GM12878 (cell line): ENCODE measurements at regions not wholly inside any gene's neighbourhood (a gene's known extent, or its start where the extent isn't known, plus 50 kb on each side); places are given as distances from the start of the nearest gene placed in this dataset.

Experiments
- ATAC-seq: fragments of 200-7000 bp; cut with Tn5 transposase; 3 replicates; pipeline ENCODE4 v1.9.1; 2020; ENCODE audit warnings: mild to moderate bottlenecking, moderate library complexity
- BruUV-seq: library from RNA; stranded (reverse); fragments of 400-500 nt; replicated peaks from 2 replicates; lab custom pipeline; 2021; lab: Mats Ljungman, UMichigan
- CTCF ChIA-PET: fragments of 300-600 bp; sonication (Branson Sonifier 250); formaldehyde crosslinking; extraction: SDS; loops from one replicate; lab custom pipeline; 2021; ENCODE audit warnings: inconsistent platforms; lab: Yijun Ruan, JAX
- POLR2A ChIA-PET: fragments of 350-600 bp; formaldehyde crosslinking; extraction: SDS; loops from one replicate; lab custom pipeline; 2021; ENCODE audit warnings: inconsistent platforms; lab: Charles Lee
- RAD21 ChIA-PET: fragments of 300-600 bp; sonication (Branson Sonifier 250); formaldehyde crosslinking; loops from one replicate; lab custom pipeline; 2023; ENCODE audit warnings: antibody characterized with exemption; ENCODE audit not compliant: unreplicated experiment; lab: Charles Lee
- SMC1A ChIA-PET: fragments of 300-600 bp; sonication (Branson Sonifier 250); formaldehyde crosslinking; loops from one replicate; lab custom pipeline; 2023; ENCODE audit not compliant: unreplicated experiment, uncharacterized antibody; lab: Charles Lee
- DNase-seq: peaks from one replicate; pipeline ENCODE4 v3.0.0-alpha.2; 2011; ENCODE audit warnings: low read depth, low spot score
- FAIRE-seq: peaks from 3 replicates; lab custom pipeline; 2011; peaks lifted over from hg19 to GRCh38; lab: Jason Lieb, UNC
- H2AFZ ChIP-seq: 2 replicates; pipeline ENCODE4 v1.6.0; 2011; ENCODE audit warnings: low read depth, low read length, control low read depth; ENCODE audit not compliant: control insufficient read depth
- H3K27ac ChIP-seq: 2 replicates; pipeline ENCODE4 v1.5.1; 2011; ENCODE audit warnings: control low read depth; ENCODE audit not compliant: control insufficient read depth, insufficient read depth
- H3K27me3 ChIP-seq, 2 experiments: replicated peaks in 1 of 2; 2 replicates each; pipeline versions ENCODE4 v1.6.0 to v1.6.1; 2011; ENCODE audit warnings: low read length in 1 of 2; ENCODE audit not compliant: control insufficient read depth in 2 of 2, insufficient read depth in 2 of 2
- H3K36me3 ChIP-seq, 2 experiments: 2 replicates each; pipeline ENCODE4 v1.5.1; 2011; ENCODE audit warnings: low read length in 1 of 2; ENCODE audit not compliant: control insufficient read depth in 2 of 2, insufficient read depth in 2 of 2
- H3K4me1 ChIP-seq: 2 replicates; pipeline ENCODE4 v1.6.1; 2011; ENCODE audit warnings: mild to moderate bottlenecking, low read length, moderate library complexity, mixed read lengths; ENCODE audit not compliant: control insufficient read depth, insufficient read depth
- H3K4me2 ChIP-seq: 2 replicates; pipeline ENCODE4 v1.6.0; 2011; ENCODE audit warnings: control low read depth; ENCODE audit not compliant: control insufficient read depth, insufficient read depth
- H3K4me3 ChIP-seq: fragments of 200-600 bp; sonication (generic); 2 replicates; pipeline ENCODE4 v1.5.1; 2016
- H3K79me2 ChIP-seq: 2 replicates; pipeline ENCODE4 v1.6.0; 2011; ENCODE audit warnings: low read length; ENCODE audit not compliant: control insufficient read depth, insufficient read depth
- H3K9ac ChIP-seq: 2 replicates; pipeline ENCODE4 v1.8.0; 2011; ENCODE audit warnings: low read length, control low read depth, mixed read lengths; ENCODE audit not compliant: control insufficient read depth, insufficient read depth
- H3K9me3 ChIP-seq: replicated peaks from 3 replicates; pipeline ENCODE4 v1.5.1; 2011; ENCODE audit warnings: mild to moderate bottlenecking, low read length; ENCODE audit not compliant: control insufficient read depth, insufficient read depth
- H4K20me1 ChIP-seq: 2 replicates; pipeline ENCODE4 v1.6.0; 2011; ENCODE audit not compliant: control insufficient read depth, insufficient read depth
- CEBPZ ChIP-seq: fragments of 150-350 bp; IDR thresholded peaks from 2 replicates; pipeline ENCODE4 v1.6.1; 2016; ENCODE audit warnings: low read depth, low read length
- HDGF ChIP-seq: fragments of 450-650 bp; IDR thresholded peaks from 2 replicates; pipeline ENCODE4 v1.6.1; 2016; ENCODE audit warnings: antibody characterized with exemption
- KAT2A ChIP-seq: conservative IDR thresholded peaks from 2 replicates; pipeline ENCODE4 v1.6.1; 2011; ENCODE audit warnings: low read depth, low read length; ENCODE audit not compliant: control insufficient read depth
- LARP7 ChIP-seq: fragments of 450-650 bp; IDR thresholded peaks from 2 replicates; pipeline ENCODE4 v1.6.1; 2017; ENCODE audit warnings: mild to moderate bottlenecking
- MTA3 ChIP-seq: IDR thresholded peaks from 2 replicates; pipeline ENCODE4 v1.6.1; 2012; ENCODE audit warnings: low read length, inconsistent platforms, borderline replicate concordance
- NFYA ChIP-seq: IDR thresholded peaks from 2 replicates; pipeline ENCODE4 v1.6.1; 2011; ENCODE audit warnings: low read depth, mild to moderate bottlenecking, low read length, improper control_type of control experiment, borderline replicate concordance
- PML ChIP-seq: IDR thresholded peaks from 2 replicates; pipeline ENCODE4 v1.6.1; 2012; ENCODE audit warnings: low read length, inconsistent platforms
- POLR2A ChIP-seq: IDR thresholded peaks from 2 replicates; pipeline ENCODE4 v1.6.1; 2011; ENCODE audit warnings: low read depth, mild to moderate bottlenecking, low read length
- PRDM15 ChIP-seq: fragments of 450-650 bp; formaldehyde crosslinking; IDR thresholded peaks from 2 replicates; pipeline ENCODE4 v1.4.0; 2020; ENCODE audit warnings: mild to moderate bottlenecking, moderate library complexity
- RELB ChIP-seq: fragments of 450-650 bp; IDR thresholded peaks from 2 replicates; pipeline ENCODE4 v1.6.1; 2017; ENCODE audit warnings: low read depth, mild to moderate bottlenecking, moderate library complexity
- RUNX3 ChIP-seq: IDR thresholded peaks from 2 replicates; pipeline ENCODE4 v1.6.1; 2012; ENCODE audit warnings: low read length, inconsistent platforms
- SIN3A ChIP-seq: IDR thresholded peaks from 2 replicates; pipeline ENCODE4 v1.6.1; 2012; ENCODE audit warnings: low read depth, low read length, improper control_type of control experiment
- SIX5 ChIP-seq: IDR thresholded peaks from 2 replicates; pipeline ENCODE4 v1.6.1; 2011; ENCODE audit warnings: mild to moderate bottlenecking, low read depth, low read length, moderate library complexity; ENCODE audit not compliant: severe bottlenecking
- SMC3 ChIP-seq: IDR thresholded peaks from 2 replicates; pipeline ENCODE4 v1.6.1; 2011; ENCODE audit warnings: low read length, improper control_type of control experiment, borderline replicate concordance
- TBL1XR1 ChIP-seq: IDR thresholded peaks from 2 replicates; pipeline ENCODE4 v1.6.1; 2012; ENCODE audit warnings: low read depth, low read length, improper control_type of control experiment
- ZBED1 ChIP-seq: IDR thresholded peaks from 2 replicates; pipeline ENCODE4 v1.6.1; 2016; ENCODE audit warnings: borderline replicate concordance
- ZNF622 ChIP-seq: fragments of 450-650 bp; IDR thresholded peaks from 2 replicates; pipeline ENCODE4 v1.6.1; 2017; ENCODE audit warnings: mild to moderate bottlenecking, inconsistent platforms
- ZSCAN29 ChIP-seq: fragments of 450-650 bp; IDR thresholded peaks from 2 replicates; pipeline ENCODE4 v1.6.1; 2017; ENCODE audit warnings: mild to moderate bottlenecking, moderate library complexity
- WGBS: methylation state at CpG from one replicate; pipeline ENCODE4 v1.1.6; 2016; ENCODE audit warnings: low lambda C conversion rate; ENCODE audit not compliant: insufficient replicate concordance, insufficient coverage; ENCODE audit errors: missing lambda C conversion rate; 5-methylcytosine and 5-hydroxymethylcytosine counted together
- in situ Hi-C: fragments of 300-500 bp; cut with MboI; formaldehyde crosslinking; loops from 9 replicates; pipeline ENCODE4 v1.14.3; 2018; ENCODE audit warnings: mixed read lengths
- intact Hi-C: fragments of 100-400 bp; cut with micrococcal nuclease; formaldehyde crosslinking; loops from one replicate; pipeline ENCODE4 v1.14.2; 2022; ENCODE audit not compliant: unreplicated experiment

- Histone ChIP-seq H3K9me3 (no peaks in the 10 kb centered on the region; the same call in 2 of the 3 replicates), H3K27ac (no peak overlapping the region), H3K4me2 (no peak overlapping the region), H3K9ac (no peak overlapping the region), H3K79me2 (no peaks in the 10 kb centered on the region), H3K4me3 (no peak overlapping the region), H3K36me3 (no peaks in the 10 kb centered on the region), H2AFZ (no peak overlapping the region), H3K4me1 (no peaks in the 10 kb centered on the region), H4K20me1 (no peaks in the 10 kb centered on the region), H3K27me3 (no peaks in the 10 kb centered on the region)
- SMC1A ChIA-PET: no interaction called here
- RAD21 ChIA-PET: no interaction called here
- DNase-seq (no peak), FAIRE-seq (no peak), ATAC-seq (no peak)
- 0% methylated on average over 2 of the region's 2 CpGs for WGBS
- CTCF ChIA-PET: no interaction called here
- intact Hi-C loops: no loop called here
- in situ Hi-C loops: no loop called here
- POLR2A ChIA-PET: no interaction called here
- BruUV-seq: no TSS peak
- TF ChIP-seq LARP7 (no peak), KAT2A (no peak), PRDM15 (CRISPR knock-in tag) (no peak), POLR2A (no peak), RUNX3 (no peak), MTA3 (no peak), SIX5 (no peak), TBL1XR1 (no peak), CEBPZ (no peak), PML (no peak), ZNF622 (no peak), HDGF (no peak), ZBED1 (no peak), ZSCAN29 (no peak), NFYA (no peak), RELB (no peak), SMC3 (no peak), SIN3A (no peak)
Observed at GRCh38 chr3:31041161-31041978, 146.9 kb upstream of the GADL1 start.
